Heart right ventricle (tissue), 16 donors: ENCODE measurements at regions not wholly inside any gene's neighbourhood (a gene's known extent, or its start where the extent isn't known, plus 50 kb on each side); places are given as distances from the start of the nearest gene placed in this dataset.

ENCODE experiments used
- ATAC-seq, 8 donors: fragments of 200-7000 bp; cut with Tn5 transposase; one replicate each; pipeline ENCODE4 v1.9.1; 2020; ENCODE audit warnings: mild to moderate bottlenecking in 8 of 8, moderate library complexity in 8 of 8, moderate number of reproducible peaks in 1 of 8
- DNase-seq, 2 donors: peaks; one replicate each; pipeline ENCODE4 v3.0.0-alpha.2; 2020
- H3K27ac ChIP-seq, 10 donors: fragments of 200-600 bp; sonication (generic) in 2 of 10; one replicate each; pipeline versions ENCODE4 v1.5.0 to v1.8.0; 2020 to 2022; ENCODE audit warnings: mild to moderate bottlenecking in 3 of 10
- H3K27me3 ChIP-seq, 7 donors: fragments of 200-600 bp; one replicate each; pipeline ENCODE4 v1.8.0; 2021 to 2022; ENCODE audit warnings: mild to moderate bottlenecking in 2 of 7
- H3K36me3 ChIP-seq, 9 donors: fragments of 200-600 bp; sonication (generic) in 1 of 9; one replicate each; pipeline versions ENCODE4 v1.5.0 to v1.8.0; 2020 to 2022; ENCODE audit warnings: mild to moderate bottlenecking in 2 of 9
- H3K4me1 ChIP-seq, 9 donors: fragments of 200-600 bp; sonication (generic) in 1 of 9; one replicate each; pipeline versions ENCODE4 v1.5.0 to v1.8.0; 2020 to 2022; ENCODE audit warnings: mild to moderate bottlenecking in 4 of 9
- H3K4me3 ChIP-seq, 10 donors: fragments of 200-600 bp; sonication (generic) in 2 of 10; one replicate each; pipeline versions ENCODE4 v1.5.0 to v1.8.0; 2020 to 2022; ENCODE audit warnings: mild to moderate bottlenecking in 7 of 10, moderate library complexity in 2 of 10
- H3K9me3 ChIP-seq, 11 donors: fragments of 200-600 bp in 10 of 11; sonication (generic) in 2 of 11; one replicate each; pipeline versions ENCODE4 v1.5.0 to v1.8.0; 2013 to 2022; ENCODE audit warnings: mild to moderate bottlenecking in 2 of 11, control low read depth in 1 of 11, moderate library complexity in 1 of 11
- CTCF ChIP-seq, 9 donors: fragments of 200-600 bp; sonication (generic) in 2 of 9; IDR thresholded peaks; one replicate each; pipeline versions ENCODE4 v1.5.0 to v1.8.0; 2021 to 2022; ENCODE audit warnings: antibody characterized with exemption in 9 of 9, mild to moderate bottlenecking in 5 of 9, moderate library complexity in 1 of 9
- WGBS, 2 donors: extraction: QIAGEN DNeasy Blood & Tissue Kit; methylation state at CpG; one replicate each; pipeline ENCODE4 v1.1.7; 2013; ENCODE audit warnings: inconsistent platforms in 1 of 2; 5-methylcytosine and 5-hydroxymethylcytosine counted together
- intact Hi-C, 10 donors: fragments of 100-400 bp; cut with DNase I; formaldehyde crosslinking; loops; one replicate each; pipeline versions ENCODE4 v1.11.1 to v1.14.2; 2022
- donor health status: Arrhythmogenic right ventricular cardiomyopathy.
- donor health status: ischemic (EF 13 %, LVEDD 7.1; RV severe dilation, severe dysfunction).
- donor health status: healthy with polysubstance abuse.
- donor health status: DM: no; HTN: yes; CAD: no.
- donor health status: DM: no; HTN: no; CAD: no.
- donor health status: ischemic (EF 25% LVEDD 6.9; RV normal size, moderate dysfunction).
- donor health status: ischemic (EF 25% LVEDD 5.7; RV mildly dilated, moderate dysfunction).
- donor health status: healthy.
- donor health status: DM: yes; HTN: yes; CAD: no.
- donor health status: Ischemic cardiomyopathy.
- donor health status: ischemic (EF 35%, LVEDD 5.7; RV mildly dilated, moderate dysfunction).
- donor health status: nonischemic (EF 11% LVEDD 7.7; RV severe dilation, severe dysfunction).
- donor health status: DM: yes; HTN: yes; CAD: no.
- donor health status: PGD.
- donor health status: ischemic (EF 29% LVEDD 5.4; RV normal size, mild dysfunction).
- donor health status: nonischemic (EF 23%, LVEDD 6.1; RV moderate dilation, normal function).

DNA sequence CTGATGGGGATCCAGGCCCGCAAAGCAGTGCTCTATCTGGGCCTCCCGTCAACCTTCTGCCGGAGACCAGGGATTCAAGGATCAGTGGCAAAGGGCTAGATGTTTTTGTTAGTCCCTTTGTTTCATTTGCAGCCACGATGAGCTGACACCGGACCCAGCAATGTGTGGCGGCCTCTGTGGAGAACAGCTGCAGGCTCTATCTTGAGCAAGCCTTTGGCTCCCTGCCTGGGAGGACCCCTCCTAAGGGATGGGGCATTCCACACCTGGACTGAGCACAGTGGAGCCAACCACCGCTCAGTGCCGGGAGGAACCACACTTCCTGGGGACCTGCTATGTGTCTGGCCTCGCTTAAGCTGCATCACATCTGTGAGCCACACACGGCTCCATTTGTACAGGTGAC is 215.8 kb downstream of the RBFOX3 start:
- no peaks in the 10 kb centered on the region for H3K36me3 ChIP-seq
- TF ChIP-seq CTCF (IDR thresholded peaks at IDR 0.05), result no peak
- no peak overlapping the region for H3K27ac ChIP-seq
- peaks cover 5 to 99% (median 90%) of the 10 kb centered on the region in 7 donors for H3K27me3 ChIP-seq
- no peak for DNase-seq
- intact Hi-C loops, result loop anchor here in 7 of 10 donors (2.0 to 10.0 kb wide), 6 partner anchors 308 to 410 kb away; no protein-coding TSS in a partner anchor
- peaks cover 0 to 3% (median 0%) of the 10 kb centered on the region in 9 donors for H3K4me1 ChIP-seq
- no peak overlapping the region for H3K4me3 ChIP-seq
- 61 to 63% methylated on average over 10 of the region's 10 CpGs for WGBS, 2 donors
- no peak for ATAC-seq
- H3K9me3 ChIP-seq, result no peaks in the 10 kb centered on the region

DNA sequence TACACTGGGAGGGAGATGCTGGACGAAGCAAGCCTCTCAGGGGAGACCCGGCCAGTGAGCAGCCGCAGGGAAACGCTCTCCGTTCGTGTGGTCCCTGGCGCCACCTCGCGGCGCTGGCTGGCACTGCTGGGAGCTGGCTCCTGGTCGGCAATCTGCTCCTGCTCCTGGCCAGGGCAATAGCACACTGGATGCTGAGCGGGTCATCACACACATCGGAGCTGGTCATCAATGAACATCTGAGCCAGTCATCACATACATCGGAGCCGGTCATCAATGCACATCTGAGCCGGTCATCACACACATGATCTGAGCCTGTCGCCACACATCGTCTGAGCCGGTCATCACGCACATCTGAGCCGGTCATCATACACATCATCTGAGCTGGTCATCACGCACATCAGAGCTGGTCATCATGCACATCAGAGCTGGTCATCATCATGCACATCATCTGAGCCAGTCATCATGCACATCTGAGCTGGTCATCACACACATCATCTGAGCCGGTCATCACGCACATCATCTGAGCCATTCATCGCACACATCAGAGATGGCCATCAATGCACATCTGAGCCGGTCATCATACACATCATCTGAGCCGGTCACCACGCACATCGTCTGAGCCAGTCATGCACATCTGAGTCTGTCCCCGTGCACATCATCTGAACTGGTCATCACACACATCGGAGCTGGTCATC is 217.3 kb downstream of the RBFOX3 start:
- no peak overlapping the region for H3K4me3 ChIP-seq
- peaks cover 0 to 3% (median 0%) of the 10 kb centered on the region in 9 donors for H3K4me1 ChIP-seq
- H3K9me3 ChIP-seq, result no peaks in the 10 kb centered on the region
- peaks cover 0 to 99% (median 90%) of the 10 kb centered on the region in 7 donors for H3K27me3 ChIP-seq
- WGBS, 2 donors, result 44 to 48% methylated on average over 31 of the region's 31 CpGs
- ATAC-seq (peak; percentile 72 to 87 (median 80)), DNase-seq (peak; percentile 74 to 83)
- no peak overlapping the region for H3K27ac ChIP-seq
- intact Hi-C loops, result loop anchor here (1.0 to 10.0 kb wide), 16 partner anchors 206 to 409 kb away; partner anchors contain the start of gene C1QTNF1 (in 1 of the 10)
- no peaks in the 10 kb centered on the region for H3K36me3 ChIP-seq
- peak; percentile 74 to 94 (median 91) for TF ChIP-seq CTCF (IDR thresholded peaks at IDR 0.05)

GRCh38 chr17:79392598-79392997 is 218.3 kb downstream of the RBFOX3 start:
- intact Hi-C loops, result loop anchor here (2.0 to 10.0 kb wide), 14 partner anchors 205 to 408 kb away; partner anchors contain the start of gene C1QTNF1 (in 1 of the 10)
- Histone ChIP-seq H3K4me1 (peaks cover 0 to 3% (median 0%) of the 10 kb centered on the region in 9 donors), H3K27me3 (peaks cover 0 to 99% (median 90%) of the 10 kb centered on the region in 7 donors), H3K27ac (no peak overlapping the region), H3K9me3 (no peaks in the 10 kb centered on the region), H3K36me3 (no peaks in the 10 kb centered on the region), H3K4me3 (no peak overlapping the region)
- WGBS, 2 donors, result 83 to 92% methylated on average over 5 of the region's 5 CpGs
- ATAC-seq (no peak), DNase-seq (no peak)
- no peak for TF ChIP-seq CTCF (IDR thresholded peaks at IDR 0.05)

DNA sequence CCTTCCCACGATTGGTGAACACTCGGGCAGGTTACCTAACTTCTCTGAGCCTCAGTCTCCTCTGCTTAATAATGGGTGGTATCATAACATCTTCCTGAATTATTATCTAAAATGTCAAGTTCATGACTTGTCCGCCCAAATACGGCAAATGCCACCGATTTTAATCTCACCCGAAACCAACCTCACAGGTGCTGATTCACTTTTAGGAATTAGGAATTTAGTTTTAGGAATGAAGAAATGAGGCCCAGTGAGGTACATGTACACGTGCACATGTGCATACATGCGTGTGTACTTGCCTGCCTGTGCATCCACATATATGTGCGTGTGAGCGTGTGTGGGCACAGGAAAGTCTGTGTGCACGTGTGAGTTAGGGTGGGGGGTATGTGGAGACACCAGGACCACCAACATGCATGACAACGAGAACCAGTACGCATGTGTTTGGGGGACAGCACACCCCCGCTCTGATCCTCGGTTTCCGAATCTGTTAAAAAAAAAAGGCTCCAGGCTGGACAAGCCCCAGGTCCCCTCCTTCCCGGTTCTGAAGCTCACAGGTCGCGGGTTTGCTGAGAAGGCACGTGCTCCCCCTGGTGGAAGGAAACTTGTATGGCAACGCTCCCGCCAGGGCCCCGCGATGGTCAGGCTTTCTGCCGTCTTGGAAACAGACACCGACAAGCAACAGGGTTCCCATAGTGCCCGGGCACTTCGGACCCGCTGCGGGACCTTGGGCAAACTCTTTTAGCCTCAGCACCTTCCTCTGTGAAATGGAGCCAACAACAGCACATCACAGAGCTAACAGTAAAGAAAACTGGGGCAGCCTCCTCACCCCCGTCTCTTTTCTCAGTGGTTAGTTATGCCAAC is 219.2 kb downstream of the RBFOX3 start:
- Histone ChIP-seq H3K27me3 (peaks cover 0 to 99% (median 90%) of the 10 kb centered on the region in 7 donors), H3K4me1 (peaks cover 0 to 3% (median 0%) of the 10 kb centered on the region in 9 donors), H3K27ac (no peak overlapping the region), H3K36me3 (no peaks in the 10 kb centered on the region), H3K4me3 (no peak overlapping the region), H3K9me3 (no peaks in the 10 kb centered on the region)
- DNase-seq (peak; percentile 74), ATAC-seq (peak in 6 of 8 donors; percentile 36 to 81 (median 68))
- intact Hi-C loops, result loop anchor here (1.0 to 10.0 kb wide), 17 partner anchors 203 to 407 kb away; partner anchors contain the start of gene C1QTNF1 (in 1 of the 10)
- 23 to 26% methylated on average over 31 of the region's 31 CpGs for WGBS, 2 donors
- peak; percentile 80 to 95 (median 90) for TF ChIP-seq CTCF (IDR thresholded peaks at IDR 0.05)
